K562 (cell line): ENCODE measurements at regions not wholly inside any gene's neighbourhood (a gene's known extent, or its start where the extent isn't known, plus 50 kb on each side); places are given as distances from the start of the nearest gene placed in this dataset.
A peak's percentile ranks its signal among the peaks of the same experiment; 100 is the strongest.

Source experiments
- CUX1 ChIP-seq: fragments of 200-800 bp; sonication (Bioruptor generic); IDR thresholded peaks from 2 replicates; pipeline ENCODE4 v1.6.1; 2016; ENCODE audit warnings: missing genetic modification characterization, missing compliant biosample characterization
- CXXC5 ChIP-seq: fragments of 250-450 bp; sonication (Bioruptor Pico); IDR thresholded peaks from 2 replicates; pipeline ENCODE4 v1.8.0; 2022; ENCODE audit warnings: inconsistent platforms, mild to moderate bottlenecking, moderate library complexity
- HMG20A ChIP-seq: fragments of 450-650 bp; formaldehyde crosslinking; conservative IDR thresholded peaks from 2 replicates; pipeline ENCODE4 v1.4.0; 2020; ENCODE audit warnings: mild to moderate bottlenecking, mixed read lengths
- KAT7 ChIP-seq: sonication (generic); formaldehyde crosslinking; IDR thresholded peaks from 2 replicates; pipeline ENCODE4 v1.8.0; 2022; ENCODE audit warnings: missing genetic modification reagents, mild to moderate bottlenecking, borderline replicate concordance
- MEF2A ChIP-seq: IDR thresholded peaks from 2 replicates; pipeline ENCODE4 v1.6.1; 2011; ENCODE audit warnings: low read depth, mild to moderate bottlenecking, low read length, moderate library complexity; ENCODE audit not compliant: control insufficient read depth
- RERE ChIP-seq: sonication (generic); formaldehyde crosslinking; IDR thresholded peaks from 2 replicates; pipeline ENCODE4 v1.8.0; 2023; ENCODE audit warnings: missing genetic modification reagents, mild to moderate bottlenecking, borderline replicate concordance
- SLC30A9 ChIP-seq: fragments of 250-450 bp; sonication (Bioruptor Pico); IDR thresholded peaks from 2 replicates; pipeline ENCODE4 v1.8.0; 2022; ENCODE audit warnings: mild to moderate bottlenecking, moderate library complexity
- USF2 ChIP-seq: sonication (generic); formaldehyde crosslinking; IDR thresholded peaks from 2 replicates; pipeline ENCODE4 v1.5.0; 2020; ENCODE audit warnings: missing genetic modification reagents
- ZBTB12 ChIP-seq: fragments of 250-450 bp; sonication (Bioruptor Pico); IDR thresholded peaks from 2 replicates; pipeline ENCODE4 v1.4.0; 2020
- ZBTB9 ChIP-seq: fragments of 450-650 bp; formaldehyde crosslinking; IDR thresholded peaks from 2 replicates; pipeline ENCODE4 v1.4.0; 2020; ENCODE audit warnings: mild to moderate bottlenecking, moderate library complexity
- ZSCAN29 ChIP-seq: fragments of 450-650 bp; IDR thresholded peaks from 2 replicates; pipeline ENCODE4 v1.6.1; 2017

GRCh38 chr2:55099878-55100820, 49.9 kb upstream of the RTN4 start (continued):
- TF ChIP-seq CUX1 (CRISPR knock-in tag), result no peak
- TF ChIP-seq CXXC5 (CRISPR knock-in tag), result peak; percentile 34; the same call in 1 of the 2 replicates
- 0 out of 2 replicates have a peak, but pooled peaks have one; percentile 26 for TF ChIP-seq ZBTB9 (CRISPR knock-in tag)
- TF ChIP-seq USF2 (CRISPR knock-in tag), result no peak
- TF ChIP-seq ZSCAN29, result no peak
- TF ChIP-seq RERE (CRISPR knock-in tag), result no peak
- TF ChIP-seq HMG20A (CRISPR knock-in tag), result no peak
- no peak for TF ChIP-seq MEF2A
- no peak for TF ChIP-seq KAT7 (CRISPR knock-in tag)
- TF ChIP-seq ZBTB12 (CRISPR knock-in tag), result no peak
- no peak for TF ChIP-seq SLC30A9 (CRISPR knock-in tag)
